HCT116 (cell line): ENCODE measurements at regions not wholly inside any gene's neighbourhood (a gene's known extent, or its start where the extent isn't known, plus 50 kb on each side); places are given as distances from the start of the nearest gene placed in this dataset.

Experiments
- CTCF ChIP-seq, 3 experiments: fragments of 200-600 bp in 1 of 3; sonication (generic) in 1 of 3; IDR thresholded peaks in 2 of 3; conservative IDR thresholded peaks in 1 of 3; 2 replicates each; pipeline ENCODE4 v1.5.1; 2012 to 2017; ENCODE audit warnings: low read depth in 2 of 3, low read length in 2 of 3, antibody characterized with exemption in 1 of 3, borderline replicate concordance in 1 of 3, control low read depth in 1 of 3, mild to moderate bottlenecking in 1 of 3, mixed read lengths in 1 of 3, mixed run types in 1 of 3, moderate library complexity in 1 of 3; ENCODE audit not compliant: insufficient read depth in 1 of 3
- EZH2phosphoT487 ChIP-seq: fragments of 200-600 bp; IDR thresholded peaks from 2 replicates; pipeline ENCODE4 v1.6.1; 2018; ENCODE audit warnings: antibody characterized with exemption, borderline replicate concordance
- POLR2A ChIP-seq: IDR thresholded peaks from 2 replicates; pipeline ENCODE4 v1.7.0; 2011; ENCODE audit warnings: borderline replicate concordance; ENCODE audit not compliant: insufficient read depth, insufficient read length; ENCODE audit errors: extremely low read depth

GRCh38 chr11:115636753-115637527, 132.7 kb upstream of the CADM1 start:
- no peak for TF ChIP-seq EZH2phosphoT487
- TF ChIP-seq CTCF (IDR thresholded peaks at IDR 0.05 in 2 of 3, conservative IDR thresholded peaks at IDR 0.05 in 1 of 3; ENCODE audit: borderline replicate concordance in 1 of 3, insufficient read depth in 1 of 3, low read depth in 2 of 3, low read length in 2 of 3), result no peak
- no peak for TF ChIP-seq POLR2A
